HG02938 (cell line): ENCODE measurements at regions not wholly inside any gene's neighbourhood (a gene's known extent, or its start where the extent isn't known, plus 50 kb on each side); places are given as distances from the start of the nearest gene placed in this dataset.
"Not testable (repeated sequence)": the region's sequence is repeated elsewhere in the genome, so short reads cannot be mapped to it uniquely, and the experiment has no call there.

ENCODE experiments used
- ATAC-seq: cut with Tn5 transposase; IDR thresholded peaks from one replicate; pipeline ENCODE4 v1.9.1; 2021; ENCODE audit warnings: mild to moderate bottlenecking, moderate library complexity; ENCODE audit not compliant: unreplicated experiment

DNA sequence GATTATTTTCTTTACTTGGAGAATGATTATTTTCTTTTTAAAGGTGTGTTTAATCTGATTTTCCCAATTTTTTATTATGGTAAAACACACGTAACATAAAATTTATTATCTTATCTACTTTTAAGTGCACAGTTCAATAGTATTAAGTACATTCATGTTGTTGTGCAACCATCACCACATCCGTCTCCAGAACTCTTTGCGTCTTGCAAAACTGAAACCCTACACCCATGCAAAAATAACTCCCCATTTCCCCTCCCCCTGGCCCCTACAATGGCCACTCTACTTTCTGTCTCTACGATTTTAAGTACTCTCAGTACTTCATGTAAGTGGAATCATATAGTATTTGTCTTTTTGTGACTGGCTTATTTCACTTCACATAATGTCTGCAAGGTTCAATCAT lies 230.7 kb downstream of the SATB1 start:
- peak; percentile 85 for ATAC-seq

DNA sequence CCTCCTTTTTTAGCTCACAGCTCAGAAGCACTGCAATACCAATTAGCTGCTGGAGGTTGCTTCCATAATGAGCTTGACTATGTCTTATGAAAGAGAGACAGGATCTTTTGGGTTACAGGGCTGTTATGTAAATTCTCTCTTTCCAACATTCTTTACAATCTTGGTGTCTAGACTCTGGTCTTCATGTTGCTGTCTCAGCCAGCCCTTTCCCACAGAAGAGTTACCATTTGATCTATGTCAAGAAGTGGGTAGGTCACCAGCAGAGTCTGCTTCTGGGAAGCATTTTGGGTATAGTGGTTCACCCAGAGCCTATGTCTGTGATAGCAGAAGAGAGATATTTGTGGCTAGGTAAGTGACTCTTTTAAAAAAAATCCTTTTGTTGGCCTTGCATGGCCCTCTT lies 234.5 kb downstream of the SATB1 start:
- no peak for ATAC-seq

DNA sequence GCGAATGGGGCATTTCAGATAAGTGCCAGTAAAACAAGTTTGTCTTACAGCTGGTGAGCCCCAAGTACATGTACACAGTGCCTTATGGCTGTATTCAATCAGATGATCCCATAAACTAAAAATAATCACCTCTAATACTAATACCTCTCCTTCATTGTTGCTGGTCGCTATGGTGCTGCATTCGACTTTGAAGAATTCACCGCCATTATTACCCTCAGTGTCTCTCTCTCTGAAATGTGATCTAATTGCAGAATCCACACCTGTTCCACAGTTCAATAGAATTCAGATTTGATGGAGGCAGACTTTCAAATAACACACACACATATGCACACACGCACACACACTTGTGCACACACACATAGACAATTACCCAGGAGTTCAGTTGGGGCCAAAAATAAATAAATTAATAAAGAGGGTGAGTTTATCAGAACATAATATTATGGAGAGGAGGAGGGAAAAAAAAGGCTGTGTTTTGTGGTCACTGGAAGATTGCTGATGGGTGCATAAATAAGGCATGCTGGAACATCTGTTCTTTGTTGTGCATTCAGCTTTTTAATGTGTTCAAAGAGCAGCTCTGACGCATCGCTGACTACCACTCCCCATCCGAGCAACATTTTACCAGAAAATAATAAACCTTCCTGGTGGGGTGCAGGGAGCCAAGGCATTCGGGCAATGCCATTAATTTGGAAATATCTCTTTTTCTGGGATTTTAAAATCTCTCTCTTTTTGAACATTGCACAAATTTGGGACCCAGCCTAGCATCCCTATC lies 235.7 kb downstream of the SATB1 start:
- no peak for ATAC-seq

DNA sequence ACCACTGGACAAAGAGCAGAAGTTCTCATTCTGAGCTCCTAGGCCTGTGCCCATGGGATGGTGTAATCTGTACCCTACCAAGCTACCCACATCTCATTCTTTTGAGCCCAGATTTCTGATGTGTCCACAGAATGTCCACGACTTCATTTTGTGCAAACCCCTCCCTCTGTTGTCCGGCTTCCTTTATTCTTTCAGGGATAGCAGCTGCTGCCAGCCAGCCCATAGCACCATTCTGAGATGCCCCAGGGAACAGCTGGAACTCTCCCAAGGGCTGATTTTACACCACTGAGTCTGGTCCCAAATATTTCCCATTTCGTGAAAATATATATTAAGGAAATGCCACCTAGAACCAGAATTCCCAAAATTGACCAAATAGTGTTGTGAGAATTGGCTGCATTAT lies 236.6 kb downstream of the SATB1 start:
- no peak for ATAC-seq

DNA sequence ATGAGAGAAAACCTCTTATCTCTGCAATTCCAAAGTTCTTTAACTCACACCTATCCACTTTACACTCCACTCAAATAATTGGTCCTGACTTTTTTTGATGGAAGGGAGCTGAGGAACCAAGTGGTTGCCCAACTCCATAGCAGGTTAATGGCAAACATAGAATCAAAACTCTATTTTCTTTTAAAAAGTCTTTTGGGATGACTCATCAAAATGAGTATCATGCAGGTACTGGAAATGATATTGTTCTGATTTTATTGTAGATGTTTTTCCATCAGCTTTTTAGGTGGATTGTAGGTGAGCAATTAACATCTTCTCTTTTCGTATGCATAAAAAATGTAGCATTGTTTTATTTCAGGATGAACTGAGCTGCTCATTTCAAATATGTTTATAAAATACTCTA lies 239.5 kb downstream of the SATB1 start:
- ATAC-seq, result no peak

DNA sequence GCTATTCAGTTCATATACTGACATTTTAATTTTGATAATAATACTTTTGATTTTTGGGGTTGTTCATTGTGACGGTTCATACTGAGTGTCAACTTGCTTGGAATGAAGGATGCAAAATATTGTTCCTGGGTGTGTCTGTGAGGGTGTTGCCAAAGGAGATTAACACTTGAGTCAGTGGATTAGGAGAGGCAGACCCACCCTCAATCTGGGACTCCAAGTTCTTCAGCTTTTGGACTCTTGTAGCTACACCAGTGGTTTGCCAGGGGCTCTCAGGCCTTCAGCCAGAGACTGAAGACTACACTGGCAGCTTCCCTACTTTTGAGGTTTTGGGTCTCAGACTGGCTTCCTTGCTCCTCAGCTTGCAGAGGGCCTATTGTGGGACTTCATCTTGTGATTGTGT lies 242.2 kb downstream of the SATB1 start:
- ATAC-seq, result not testable (repeated sequence)

DNA sequence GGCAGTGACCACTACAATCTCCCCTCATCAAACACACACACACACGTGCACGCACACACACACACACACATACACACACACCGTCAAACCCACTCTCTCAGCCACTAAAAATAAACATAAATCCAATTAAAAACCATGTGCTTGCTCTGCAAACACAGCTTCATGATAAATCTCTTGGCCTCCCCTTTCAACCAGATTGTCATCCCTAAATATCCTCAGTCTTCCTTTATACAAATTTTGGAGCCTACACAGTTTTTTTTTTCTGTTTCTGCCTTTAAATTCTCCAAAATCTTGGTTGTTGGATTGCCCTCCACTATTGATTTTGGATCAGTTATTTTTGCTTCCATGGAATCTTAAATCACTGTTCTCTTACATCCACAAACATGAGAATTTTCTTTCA lies 245.6 kb downstream of the SATB1 start:
- no peak for ATAC-seq

DNA sequence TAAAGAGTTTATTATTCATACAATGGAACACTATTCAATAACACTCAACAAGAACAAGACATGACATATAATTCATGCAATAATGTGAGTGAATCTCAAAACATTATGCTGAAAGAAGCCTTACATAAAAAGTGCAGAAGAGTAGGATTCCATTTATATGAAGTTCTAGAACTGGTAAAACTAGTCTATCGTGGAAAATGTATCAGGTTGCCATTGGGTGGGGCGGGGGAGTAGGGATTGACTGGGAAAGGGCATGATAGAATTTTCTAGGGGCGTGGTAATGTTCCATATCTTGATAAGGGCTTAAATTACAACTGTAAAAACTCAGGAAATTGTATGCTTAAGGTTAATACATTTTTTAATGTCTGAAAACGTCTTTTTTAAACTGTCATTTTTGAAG lies 247.9 kb downstream of the SATB1 start:
- no peak for ATAC-seq

DNA sequence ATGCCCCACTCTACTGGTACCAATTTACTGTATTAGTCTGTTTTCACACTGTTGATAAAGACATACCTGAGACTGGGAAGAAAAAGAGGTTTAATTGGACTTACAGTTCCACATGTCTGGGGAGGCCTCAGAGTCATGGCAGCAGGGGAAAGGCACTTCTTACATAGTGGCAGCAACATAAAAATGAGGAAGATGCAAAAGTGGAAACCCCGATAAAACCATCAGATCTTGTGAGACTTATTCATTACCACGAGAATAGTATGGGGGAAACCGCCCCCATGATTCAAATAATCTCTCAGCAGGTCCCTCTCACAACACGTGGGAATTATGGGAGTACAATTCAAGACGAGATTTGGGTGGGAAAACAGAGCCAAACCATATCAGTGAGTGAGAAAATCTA lies 251.2 kb downstream of the SATB1 start:
- not testable (repeated sequence) for ATAC-seq

DNA sequence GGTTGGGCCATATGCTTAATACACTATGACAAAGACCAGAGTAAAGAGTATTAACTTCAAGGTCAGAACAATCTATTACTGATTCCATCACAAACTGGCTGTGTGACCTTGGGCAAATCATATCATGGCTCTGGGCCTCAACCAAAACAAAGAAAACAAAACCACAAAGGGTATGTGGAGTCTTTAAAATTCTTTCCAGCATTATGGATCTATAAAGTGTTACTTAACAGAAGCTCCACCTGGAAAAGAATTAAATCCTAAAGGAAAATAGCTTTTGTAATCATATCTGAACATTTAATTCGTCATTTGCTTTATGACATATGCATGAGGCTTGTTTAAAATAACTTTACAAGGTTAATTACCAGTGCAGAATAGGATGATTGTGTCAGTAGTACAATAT lies 265.5 kb downstream of the SATB1 start:
- no peak for ATAC-seq

DNA sequence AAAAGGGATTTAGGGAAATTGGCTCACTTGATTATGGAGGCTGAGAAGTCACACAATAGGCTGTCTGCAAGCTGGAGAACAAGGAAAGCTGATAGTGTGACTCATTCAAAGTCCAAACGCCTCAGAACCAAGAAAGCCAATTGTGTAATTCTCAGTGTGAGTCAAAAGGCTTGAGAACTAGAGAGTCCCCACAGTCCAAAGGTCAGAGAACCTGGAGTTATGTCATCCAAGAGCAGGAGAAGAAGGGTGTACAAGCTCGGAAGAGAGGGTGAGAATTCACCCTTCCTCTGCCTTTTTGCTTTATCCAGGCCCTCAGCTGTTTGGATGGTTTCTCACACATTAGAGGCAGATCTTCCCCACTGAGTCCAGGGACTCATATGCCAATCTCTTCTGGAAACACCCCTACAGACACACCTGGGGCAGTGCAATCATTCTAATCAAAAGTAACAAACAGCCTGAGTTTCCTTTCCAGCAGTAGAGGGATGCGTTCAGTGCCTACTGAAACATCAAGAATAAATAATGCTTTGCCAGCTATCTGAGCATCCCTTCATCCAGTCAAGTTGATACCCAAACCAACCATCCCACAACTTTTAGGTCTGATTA lies 271.5 kb downstream of the SATB1 start:
- no peak for ATAC-seq

DNA sequence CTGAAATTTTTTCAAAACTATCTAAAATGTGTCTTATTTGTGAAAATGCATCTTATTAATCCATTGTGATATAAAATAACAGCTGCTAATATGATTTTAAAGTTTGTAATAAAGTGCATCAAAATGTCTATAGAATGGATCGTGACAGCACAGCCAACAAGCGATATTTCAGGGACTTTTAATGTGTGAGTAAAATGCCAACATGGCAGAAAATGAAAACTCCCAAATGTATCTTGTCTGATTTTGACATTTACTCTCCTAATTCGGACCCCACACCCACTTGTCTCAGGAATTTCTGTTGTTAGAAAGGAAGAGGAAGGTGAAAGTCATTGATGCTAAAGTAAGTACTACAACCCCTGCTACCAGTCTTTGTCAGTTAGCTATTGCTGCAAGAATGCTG lies 273.9 kb downstream of the SATB1 start:
- no peak for ATAC-seq

DNA sequence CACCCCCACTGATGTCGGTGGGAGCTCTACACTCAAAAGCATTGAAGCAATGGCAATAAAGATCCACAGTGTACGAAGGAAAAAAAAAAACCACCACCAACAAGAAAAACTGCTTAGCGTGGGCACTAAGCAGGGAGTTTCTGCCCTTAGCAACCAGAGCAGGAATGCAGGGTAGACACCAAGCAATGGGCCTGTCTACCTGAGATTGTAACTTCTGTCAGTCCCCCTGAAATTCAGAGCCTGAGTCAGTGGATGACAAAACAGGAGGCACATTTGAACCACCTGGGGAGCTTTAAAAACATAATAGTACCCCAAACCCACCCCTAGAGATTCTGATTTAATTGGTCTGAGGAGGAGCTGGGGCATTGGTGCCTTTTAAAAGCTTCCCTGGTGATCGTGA lies 275.2 kb downstream of the SATB1 start:
- ATAC-seq, result no peak

DNA sequence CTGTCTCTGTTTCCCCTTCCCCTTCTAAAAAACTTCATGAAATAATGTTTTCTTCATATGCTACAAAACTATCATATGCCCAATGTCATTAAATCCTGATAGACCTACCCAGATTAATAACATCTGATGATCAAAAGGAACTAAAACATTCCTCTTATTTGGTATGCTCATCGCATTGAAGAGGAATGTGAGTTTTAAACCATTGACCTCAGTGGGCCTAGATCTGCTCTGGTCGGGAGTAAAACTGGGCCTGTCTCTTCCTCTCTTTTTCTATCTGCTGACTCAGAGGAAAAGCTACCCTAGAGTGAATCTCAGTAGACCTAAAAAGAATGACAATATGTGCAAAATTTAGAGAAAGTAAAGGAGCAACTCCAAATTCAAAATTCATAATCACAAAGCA lies 275.8 kb downstream of the SATB1 start:
- no peak for ATAC-seq

DNA sequence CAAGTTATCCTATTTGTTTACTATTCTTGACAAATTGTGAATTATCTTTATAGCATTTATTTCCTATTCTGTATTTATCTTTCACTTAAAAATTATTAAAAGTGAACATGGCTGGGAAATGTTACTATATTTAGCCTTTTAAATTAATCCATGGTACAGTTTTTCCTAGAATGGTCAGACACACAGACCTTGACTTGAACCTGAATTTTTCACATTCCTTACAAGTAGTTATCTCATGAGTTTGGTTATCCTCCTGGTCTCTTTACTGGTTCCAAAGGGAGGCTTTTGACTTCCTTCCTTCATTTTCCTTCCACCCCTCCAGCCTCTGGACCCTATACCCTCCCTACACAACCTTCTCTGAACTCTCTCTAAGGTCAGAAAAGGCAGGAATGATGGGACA lies 280.6 kb downstream of the SATB1 start:
- no peak for ATAC-seq

DNA sequence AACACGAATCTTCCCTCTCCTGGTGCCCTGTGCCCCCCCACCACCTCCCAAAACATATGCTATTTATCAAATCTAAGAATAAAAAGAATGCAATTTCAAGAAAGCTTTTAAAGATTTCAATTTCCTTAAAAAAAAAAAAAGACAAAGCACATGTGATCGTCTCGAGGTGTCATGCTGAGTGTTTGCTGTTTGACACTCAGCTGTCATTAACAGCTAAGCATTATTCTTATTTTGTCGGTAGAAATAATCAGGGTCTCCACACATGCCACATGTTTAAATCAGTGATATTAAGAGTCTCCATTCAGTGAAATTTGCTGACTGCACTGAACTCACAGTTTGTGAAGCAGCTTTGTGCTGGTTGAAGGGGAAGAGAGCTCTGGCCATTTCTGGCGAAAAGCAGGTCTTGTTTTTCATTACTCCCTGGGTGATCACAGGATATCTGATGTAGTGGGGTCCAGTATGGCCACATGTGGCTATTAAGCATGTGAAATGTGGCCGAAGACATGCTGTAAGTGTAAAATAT lies 281.8 kb downstream of the SATB1 start:
- ATAC-seq, result no peak

DNA sequence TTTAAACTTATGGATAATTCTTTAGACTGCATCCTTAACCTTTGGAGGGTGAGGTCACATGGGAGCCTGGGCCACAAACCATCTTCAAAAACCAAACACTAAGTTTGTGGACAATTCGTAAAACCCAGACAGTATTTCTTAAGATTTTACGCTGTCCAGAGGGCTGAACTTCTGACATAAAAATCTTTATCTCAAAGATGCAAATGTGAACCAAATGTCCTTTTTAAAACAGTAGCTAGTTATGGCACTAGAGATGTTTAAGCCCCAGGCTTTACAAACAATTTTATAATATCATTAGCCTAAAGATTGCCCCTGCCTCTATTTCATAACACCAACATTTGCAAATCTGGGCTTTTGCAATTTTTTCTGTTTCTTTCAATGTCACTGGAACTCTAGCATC lies 287.2 kb downstream of the SATB1 start:
- no peak for ATAC-seq

DNA sequence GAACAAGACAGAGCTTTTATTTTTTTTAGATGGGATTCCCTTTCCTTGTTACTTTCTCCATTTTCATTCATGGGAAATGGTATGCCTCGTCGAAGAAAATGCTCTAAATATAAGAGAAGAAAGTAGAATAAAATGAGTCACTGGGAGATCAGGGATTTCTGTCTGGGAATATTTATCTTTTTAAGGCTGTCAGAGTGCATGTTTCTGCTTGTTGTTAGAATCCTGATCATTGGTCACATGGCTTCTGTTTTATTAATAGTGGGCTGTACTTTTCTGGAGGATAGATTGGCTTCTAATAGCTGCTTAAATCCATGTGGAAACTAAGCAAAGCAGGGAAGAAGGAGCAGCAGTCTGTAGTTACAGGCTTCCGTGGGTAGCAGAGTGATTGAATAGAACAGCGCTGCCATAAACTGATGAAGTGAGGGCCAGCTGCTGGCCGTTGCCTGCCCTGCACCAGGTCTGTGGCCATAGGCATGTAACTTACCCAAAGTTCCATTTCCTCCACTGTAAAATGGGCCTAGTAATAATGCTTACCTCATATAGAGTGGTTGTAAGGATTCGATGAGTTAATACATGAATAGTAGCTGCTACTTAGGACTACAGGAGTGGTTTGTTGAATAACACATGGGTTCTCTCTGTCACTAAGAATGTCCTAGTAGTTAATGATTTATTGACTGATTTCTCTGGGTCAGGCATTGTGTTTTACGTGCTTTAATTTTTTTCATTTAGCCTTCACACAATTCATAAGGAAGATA lies 289.9 kb downstream of the SATB1 start:
- ATAC-seq, result no peak

DNA sequence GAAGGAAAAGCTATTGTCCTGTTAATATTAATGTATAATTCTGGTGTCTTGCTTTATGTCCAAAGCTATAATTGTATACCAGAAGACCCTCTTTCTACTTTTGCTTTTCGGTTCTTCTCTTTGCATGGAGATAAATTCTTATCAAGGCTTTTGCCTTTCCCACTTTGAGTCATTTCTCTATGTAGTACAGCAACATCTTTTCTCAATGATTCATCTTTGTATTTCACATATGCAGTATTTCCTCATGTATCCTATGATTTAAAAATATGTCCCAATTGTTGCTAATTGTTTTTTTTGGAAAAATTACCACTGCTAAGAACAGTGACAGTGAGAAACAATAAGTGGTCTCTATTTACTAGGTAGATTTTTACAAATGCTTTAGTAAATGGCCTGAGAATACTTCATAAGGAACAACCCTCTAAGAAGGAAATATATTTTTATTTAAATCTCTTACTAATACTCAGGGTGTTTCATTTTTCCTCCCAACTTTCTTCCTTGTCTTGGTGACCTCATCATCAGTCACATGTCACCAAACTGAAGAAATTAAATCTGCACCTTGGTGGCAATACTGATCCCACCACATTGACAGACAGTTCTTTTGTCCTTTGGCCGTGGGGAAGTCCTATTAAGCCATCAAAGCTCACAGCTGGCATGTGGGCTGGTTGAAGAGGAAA lies 290.6 kb downstream of the SATB1 start:
- ATAC-seq, result no peak

DNA sequence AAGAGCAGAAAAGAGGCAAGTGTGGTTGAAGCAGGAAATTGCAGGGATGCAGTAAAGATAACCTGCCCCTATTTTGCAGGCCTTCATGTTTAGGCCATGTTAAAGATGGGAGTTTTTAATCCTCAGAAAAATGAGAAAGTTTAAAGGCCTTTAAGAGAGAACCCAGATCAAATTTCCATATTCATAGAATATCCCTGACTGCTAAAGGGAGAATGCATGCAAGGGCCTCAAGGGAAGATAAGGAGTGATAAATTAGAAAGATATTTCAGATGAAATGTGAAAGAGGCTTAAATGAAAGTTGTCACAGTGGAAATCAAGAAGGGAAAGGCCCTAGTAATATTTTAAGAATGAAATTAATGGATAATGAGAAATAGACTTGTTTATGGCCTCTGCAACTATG lies 292.1 kb downstream of the SATB1 start:
- no peak for ATAC-seq
